Heart right ventricle (tissue), 16 donors: ENCODE measurements at regions not wholly inside any gene's neighbourhood (a gene's known extent, or its start where the extent isn't known, plus 50 kb on each side); places are given as distances from the start of the nearest gene placed in this dataset.
A peak's percentile ranks its signal among the peaks of the same experiment; 100 is the strongest.

Experiments
- ATAC-seq, 8 donors: fragments of 200-7000 bp; cut with Tn5 transposase; one replicate each; pipeline ENCODE4 v1.9.1; 2020; ENCODE audit warnings: mild to moderate bottlenecking in 8 of 8, moderate library complexity in 8 of 8, moderate number of reproducible peaks in 1 of 8
- DNase-seq, 2 donors: peaks; one replicate each; pipeline ENCODE4 v3.0.0-alpha.2; 2020
- H3K27ac ChIP-seq, 10 donors: fragments of 200-600 bp; sonication (generic) in 2 of 10; one replicate each; pipeline versions ENCODE4 v1.5.0 to v1.8.0; 2020 to 2022; ENCODE audit warnings: mild to moderate bottlenecking in 3 of 10
- H3K27me3 ChIP-seq, 7 donors: fragments of 200-600 bp; one replicate each; pipeline ENCODE4 v1.8.0; 2021 to 2022; ENCODE audit warnings: mild to moderate bottlenecking in 2 of 7
- H3K36me3 ChIP-seq, 9 donors: fragments of 200-600 bp; sonication (generic) in 1 of 9; one replicate each; pipeline versions ENCODE4 v1.5.0 to v1.8.0; 2020 to 2022; ENCODE audit warnings: mild to moderate bottlenecking in 2 of 9
- H3K4me1 ChIP-seq, 9 donors: fragments of 200-600 bp; sonication (generic) in 1 of 9; one replicate each; pipeline versions ENCODE4 v1.5.0 to v1.8.0; 2020 to 2022; ENCODE audit warnings: mild to moderate bottlenecking in 4 of 9
- H3K4me3 ChIP-seq, 10 donors: fragments of 200-600 bp; sonication (generic) in 2 of 10; one replicate each; pipeline versions ENCODE4 v1.5.0 to v1.8.0; 2020 to 2022; ENCODE audit warnings: mild to moderate bottlenecking in 7 of 10, moderate library complexity in 2 of 10
- H3K9me3 ChIP-seq, 11 donors: fragments of 200-600 bp in 10 of 11; sonication (generic) in 2 of 11; one replicate each; pipeline versions ENCODE4 v1.5.0 to v1.8.0; 2013 to 2022; ENCODE audit warnings: mild to moderate bottlenecking in 2 of 11, control low read depth in 1 of 11, moderate library complexity in 1 of 11
- whole genome bisulfite sequencing, 2 donors: extraction: QIAGEN DNeasy Blood & Tissue Kit; methylation state at CpG; one replicate each; pipeline ENCODE4 v1.1.7; 2013; ENCODE audit warnings: inconsistent platforms in 1 of 2; 5-methylcytosine and 5-hydroxymethylcytosine counted together
- intact Hi-C, 10 donors: fragments of 100-400 bp; cut with DNase I; formaldehyde crosslinking; loops; one replicate each; pipeline versions ENCODE4 v1.11.1 to v1.14.2; 2022
- TF ChIP-seq, protein P1 (sequence below), 9 donors: fragments of 200-600 bp; sonication (generic) in 2 of 9; IDR thresholded peaks; one replicate each; pipeline versions ENCODE4 v1.5.0 to v1.8.0; 2021 to 2022; ENCODE audit warnings: antibody characterized with exemption in 9 of 9, mild to moderate bottlenecking in 5 of 9, moderate library complexity in 1 of 9
- donor health status: Arrhythmogenic right ventricular cardiomyopathy.
- donor health status: ischemic (EF 13 %, LVEDD 7.1; RV severe dilation, severe dysfunction).
- donor health status: healthy with polysubstance abuse.
- donor health status: DM: no; HTN: yes; CAD: no.
- donor health status: DM: no; HTN: no; CAD: no.
- donor health status: ischemic (EF 25% LVEDD 6.9; RV normal size, moderate dysfunction).
- donor health status: ischemic (EF 25% LVEDD 5.7; RV mildly dilated, moderate dysfunction).
- donor health status: healthy.
- donor health status: DM: yes; HTN: yes; CAD: no.
- donor health status: Ischemic cardiomyopathy.
- donor health status: ischemic (EF 35%, LVEDD 5.7; RV mildly dilated, moderate dysfunction).
- donor health status: nonischemic (EF 11% LVEDD 7.7; RV severe dilation, severe dysfunction).
- donor health status: DM: yes; HTN: yes; CAD: no.
- donor health status: PGD.
- donor health status: ischemic (EF 29% LVEDD 5.4; RV normal size, mild dysfunction).
- donor health status: nonischemic (EF 23%, LVEDD 6.1; RV moderate dilation, normal function).

GRCh38 chr3:62926494-62926893, 51.3 kb upstream of the CADPS start:
- no peaks in the 10 kb centered on the region for H3K4me1 ChIP-seq
- ATAC-seq (no peak), DNase-seq (peak in 1 of 2 donors; percentile 20)
- H3K9me3 ChIP-seq = no peaks in the 10 kb centered on the region
- TF ChIP-seq, protein P1, sequence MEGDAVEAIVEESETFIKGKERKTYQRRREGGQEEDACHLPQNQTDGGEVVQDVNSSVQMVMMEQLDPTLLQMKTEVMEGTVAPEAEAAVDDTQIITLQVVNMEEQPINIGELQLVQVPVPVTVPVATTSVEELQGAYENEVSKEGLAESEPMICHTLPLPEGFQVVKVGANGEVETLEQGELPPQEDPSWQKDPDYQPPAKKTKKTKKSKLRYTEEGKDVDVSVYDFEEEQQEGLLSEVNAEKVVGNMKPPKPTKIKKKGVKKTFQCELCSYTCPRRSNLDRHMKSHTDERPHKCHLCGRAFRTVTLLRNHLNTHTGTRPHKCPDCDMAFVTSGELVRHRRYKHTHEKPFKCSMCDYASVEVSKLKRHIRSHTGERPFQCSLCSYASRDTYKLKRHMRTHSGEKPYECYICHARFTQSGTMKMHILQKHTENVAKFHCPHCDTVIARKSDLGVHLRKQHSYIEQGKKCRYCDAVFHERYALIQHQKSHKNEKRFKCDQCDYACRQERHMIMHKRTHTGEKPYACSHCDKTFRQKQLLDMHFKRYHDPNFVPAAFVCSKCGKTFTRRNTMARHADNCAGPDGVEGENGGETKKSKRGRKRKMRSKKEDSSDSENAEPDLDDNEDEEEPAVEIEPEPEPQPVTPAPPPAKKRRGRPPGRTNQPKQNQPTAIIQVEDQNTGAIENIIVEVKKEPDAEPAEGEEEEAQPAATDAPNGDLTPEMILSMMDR (IDR thresholded peaks at IDR 0.05) = peak in 5 of 9 donors; percentile 24 to 37 (median 33)
- no peaks in the 10 kb centered on the region for H3K27me3 ChIP-seq
- no peak overlapping the region for H3K27ac ChIP-seq
- H3K4me3 ChIP-seq = no peak overlapping the region
- no peaks in the 10 kb centered on the region for H3K36me3 ChIP-seq
- intact Hi-C loops = loop anchor here in 5 of 10 donors (2.0 to 10.0 kb wide), 3 partner anchors 259 to 262 kb away; no protein-coding TSS in a partner anchor
- WGBS, 2 donors = 31 to 37% methylated on average over 5 of the region's 5 CpGs

GRCh38 chr3:62928256-62928655, 53.0 kb upstream of the CADPS start:
- ATAC-seq = no peak
- intact Hi-C loops = loop anchor here in 4 of 10 donors (5.0 to 10.0 kb wide), 2 partner anchors 261 to 263 kb away; no protein-coding TSS in a partner anchor
- Histone ChIP-seq H3K27me3 (no peaks in the 10 kb centered on the region), H3K27ac (no peak overlapping the region), H3K9me3 (no peaks in the 10 kb centered on the region), H3K4me1 (no peaks in the 10 kb centered on the region), H3K4me3 (no peak overlapping the region), H3K36me3 (no peaks in the 10 kb centered on the region)
- TF ChIP-seq, protein P1 (IDR thresholded peaks at IDR 0.05) = no peak
- 59 to 67% methylated on average over 1 of the region's 1 CpG for WGBS, 2 donors
- no peak for DNase-seq

GRCh38 chr3:62929771-62930170, 54.6 kb upstream of the CADPS start:
- intact Hi-C loops = loop anchor here in 4 of 10 donors (5.0 to 10.0 kb wide), 2 partner anchors 262 to 265 kb away; no protein-coding TSS in a partner anchor
- DNase-seq (no peak), ATAC-seq (no peak)
- Histone ChIP-seq H3K27me3 (no peaks in the 10 kb centered on the region), H3K27ac (no peak overlapping the region), H3K9me3 (no peaks in the 10 kb centered on the region), H3K4me1 (no peaks in the 10 kb centered on the region), H3K4me3 (no peak overlapping the region), H3K36me3 (no peaks in the 10 kb centered on the region)
- TF ChIP-seq, protein P1 (IDR thresholded peaks at IDR 0.05) = no peak

DNA sequence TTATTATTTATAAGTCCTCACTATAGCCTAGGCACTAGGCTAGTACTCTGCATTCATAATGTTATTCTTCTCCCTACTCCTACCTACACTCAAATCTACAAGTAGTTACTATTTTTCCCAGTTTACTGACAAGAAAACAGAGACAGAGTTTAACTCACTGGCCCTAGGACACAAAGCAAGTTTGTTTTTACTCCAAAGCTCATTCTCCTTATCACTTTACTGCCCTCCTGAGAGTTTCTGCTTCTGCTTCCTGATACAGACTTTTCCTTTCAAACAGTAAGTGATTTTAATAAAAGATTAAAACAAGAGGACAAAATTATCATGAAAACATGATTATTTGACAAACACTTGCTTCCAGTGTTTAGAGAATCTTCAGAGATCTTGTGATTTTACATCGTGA, 60.6 kb upstream of the CADPS start:
- H3K4me1 ChIP-seq = no peaks in the 10 kb centered on the region
- ATAC-seq = no peak
- TF ChIP-seq, protein P1 (IDR thresholded peaks at IDR 0.05) = no peak
- H3K27ac ChIP-seq = no peak overlapping the region
- intact Hi-C loops = no loop called here
- 55 to 74% methylated on average over 1 of the region's 1 CpG for WGBS, 2 donors
- no peaks in the 10 kb centered on the region for H3K27me3 ChIP-seq
- H3K4me3 ChIP-seq = no peak overlapping the region
- peaks cover 0 to 14% (median 0%) of the 10 kb centered on the region in 11 donors for H3K9me3 ChIP-seq
- H3K36me3 ChIP-seq = no peaks in the 10 kb centered on the region
- no peak for DNase-seq
